H1 (cell line): ENCODE measurements at regions not wholly inside any gene's neighbourhood (a gene's known extent, or its start where the extent isn't known, plus 50 kb on each side); places are given as distances from the start of the nearest gene placed in this dataset.

Source experiments
- CTCF ChIA-PET: fragments of 300-600 bp; sonication (Branson Sonifier 250); formaldehyde crosslinking; loops from one replicate; lab custom pipeline; 2021; ENCODE audit not compliant: partially characterized antibody; lab: Charles Lee
- POLR2A ChIA-PET: fragments of 300-600 bp; sonication (Branson Sonifier 250); formaldehyde crosslinking; loops from one replicate; lab custom pipeline; 2021; ENCODE audit warnings: inconsistent platforms; ENCODE audit not compliant: partially characterized antibody; lab: Charles Lee
- DNase-seq, 2 experiments: peaks; one replicate each; pipeline versions ENCODE4 v3.0.0 to v3.0.0-alpha.2; 2010 to 2022; ENCODE audit warnings: low spot score in 2 of 2, low read depth in 1 of 2, mixed read lengths in 1 of 2
- FAIRE-seq: peaks from 2 replicates; lab custom pipeline; 2011; peaks lifted over from hg19 to GRCh38; lab: Jason Lieb, UNC
- H2AFZ ChIP-seq: 2 replicates; pipeline ENCODE4 v1.8.1; 2012; ENCODE audit warnings: low read length, inconsistent platforms
- H2AK5ac ChIP-seq: 2 replicates; pipeline ENCODE4 v1.6.1; 2013; ENCODE audit warnings: low read depth, low read length
- H2BK120ac ChIP-seq: replicated peaks from 2 replicates; pipeline ENCODE3; 2013; ENCODE audit warnings: low read depth, low read length, inconsistent platforms
- H2BK12ac ChIP-seq: 2 replicates; pipeline ENCODE4 v1.6.1; 2013; ENCODE audit warnings: low read depth, low read length
- H2BK15ac ChIP-seq: 2 replicates; pipeline ENCODE4 v1.6.1; 2013; ENCODE audit warnings: low read length
- H2BK20ac ChIP-seq: 2 replicates; pipeline ENCODE4 v1.6.1; 2013; ENCODE audit warnings: low read length
- H2BK5ac ChIP-seq: 2 replicates; pipeline ENCODE4 v1.6.1; 2013; ENCODE audit warnings: low read depth, low read length
- H3K14ac ChIP-seq: 2 replicates; pipeline ENCODE4 v1.6.1; 2013; ENCODE audit warnings: inconsistent platforms; ENCODE audit not compliant: insufficient read length
- H3K18ac ChIP-seq: 2 replicates; pipeline ENCODE4 v1.6.1; 2013; ENCODE audit warnings: low read length; ENCODE audit errors: extremely low read depth
- H3K23ac ChIP-seq: 2 replicates; pipeline ENCODE4 v1.6.1; 2013; ENCODE audit warnings: inconsistent platforms; ENCODE audit not compliant: insufficient read length
- H3K23me2 ChIP-seq: 2 replicates; pipeline ENCODE4 v1.6.1; 2013; ENCODE audit warnings: low read depth, low read length
- H3K27ac ChIP-seq: 2 replicates; pipeline ENCODE4 v1.6.1; 2011; ENCODE audit warnings: low read depth, low read length, inconsistent platforms
- H3K27me3 ChIP-seq, 4 experiments: replicated peaks in 1 of 4; 1 replicate in 1 of 4; 2 replicates in 3 of 4; pipeline versions ENCODE4 v1.6.1 to v1.8.1; 2011 to 2013; ENCODE audit warnings: low read length in 3 of 4, mild to moderate bottlenecking in 3 of 4, inconsistent platforms in 2 of 4, mixed read lengths in 2 of 4, moderate library complexity in 1 of 4; ENCODE audit not compliant: control insufficient read depth in 3 of 4, insufficient read depth in 3 of 4; ENCODE audit errors: extremely low read depth in 1 of 4
- H3K36me3 ChIP-seq, 4 experiments: 2 replicates each; pipeline versions ENCODE4 v1.6.1 to v1.8.1; 2011 to 2013; ENCODE audit warnings: mild to moderate bottlenecking in 4 of 4, low read length in 3 of 4, moderate library complexity in 2 of 4, control low read depth in 1 of 4, inconsistent platforms in 1 of 4; ENCODE audit not compliant: insufficient read depth in 4 of 4, control insufficient read depth in 2 of 4
- H3K4ac ChIP-seq: replicated peaks from 2 replicates; pipeline ENCODE3; 2013; ENCODE audit warnings: low read length, low read depth, mixed read lengths, inconsistent platforms; ENCODE audit not compliant: insufficient read length
- H3K4me1 ChIP-seq, 4 experiments: replicated peaks in 1 of 4; 1 replicate in 1 of 4; 2 replicates in 3 of 4; pipeline versions ENCODE4 v1.6.1 to v1.8.1; 2011 to 2013; ENCODE audit warnings: low read length in 3 of 4, inconsistent platforms in 2 of 4, mixed read lengths in 1 of 4; ENCODE audit not compliant: insufficient read depth in 4 of 4, control insufficient read depth in 3 of 4
- H3K4me2 ChIP-seq, 2 experiments: 2 replicates each; pipeline versions ENCODE4 v1.6.1 to v1.8.1; 2011 to 2013; ENCODE audit warnings: low read depth in 2 of 2, low read length in 2 of 2, control low read depth in 1 of 2, inconsistent platforms in 1 of 2, mild to moderate bottlenecking in 1 of 2; ENCODE audit not compliant: insufficient read depth in 1 of 2
- H3K4me3 ChIP-seq, 4 experiments: fragments of 200-600, 300-600 bp in 1 of 4; sonication (generic), shearing (Covaris generic), sonication (Bioruptor Twin) in 1 of 4; 2 replicates each; pipeline versions ENCODE4 v1.5.1 to v1.8.1; 2011 to 2016; ENCODE audit warnings: low read length in 4 of 4, low read depth in 3 of 4, control low read depth in 2 of 4, inconsistent platforms in 2 of 4, mild to moderate bottlenecking in 2 of 4, mixed read lengths in 1 of 4, moderate library complexity in 1 of 4; ENCODE audit not compliant: insufficient read depth in 2 of 4; ENCODE audit errors: extremely low read depth in 1 of 4
- H3K56ac ChIP-seq: replicated peaks from 2 replicates; pipeline ENCODE3; 2013; ENCODE audit warnings: low read depth, mild to moderate bottlenecking, mixed read lengths, low read length, inconsistent platforms; ENCODE audit not compliant: insufficient read length
- H3K79me1 ChIP-seq: 2 replicates; pipeline ENCODE4 v1.6.1; 2013; ENCODE audit warnings: low read depth, low read length, control low read depth
- H3K79me2 ChIP-seq, 2 experiments: 2 replicates each; pipeline versions ENCODE4 v1.6.1 to v1.8.1; 2012 to 2013; ENCODE audit warnings: low read length in 2 of 2, mild to moderate bottlenecking in 2 of 2, inconsistent platforms in 1 of 2; ENCODE audit not compliant: insufficient read depth in 2 of 2, control insufficient read depth in 1 of 2
- H3K9ac ChIP-seq, 4 experiments: replicated peaks in 1 of 4; 1 replicate in 1 of 4; 2 replicates in 3 of 4; pipeline versions ENCODE4 v1.6.1 to v1.8.1; 2011 to 2013; ENCODE audit warnings: low read depth in 3 of 4, low read length in 3 of 4, control low read depth in 2 of 4, mild to moderate bottlenecking in 2 of 4, moderate library complexity in 2 of 4, inconsistent platforms in 1 of 4; ENCODE audit errors: extremely low read depth in 1 of 4
- H3K9me3 ChIP-seq, 2 experiments: 2 replicates each; pipeline versions ENCODE4 v1.6.1 to v1.8.1; 2012 to 2013; ENCODE audit warnings: mild to moderate bottlenecking in 2 of 2, moderate library complexity in 2 of 2, control low read depth in 1 of 2, inconsistent platforms in 1 of 2, low read depth in 1 of 2, low read length in 1 of 2, mixed read lengths in 1 of 2; ENCODE audit not compliant: insufficient read depth in 2 of 2
- H4K20me1 ChIP-seq, 2 experiments: replicated peaks in 1 of 2; 2 replicates each; pipeline versions ENCODE3 to v1.8.1; 2011 to 2013; ENCODE audit warnings: inconsistent platforms in 2 of 2, low read length in 2 of 2, mild to moderate bottlenecking in 1 of 2; ENCODE audit not compliant: insufficient read depth in 2 of 2, control insufficient read depth in 1 of 2
- H4K5ac ChIP-seq: 2 replicates; pipeline ENCODE4 v1.6.1; 2013; ENCODE audit warnings: low read length, low read depth, mixed read lengths, inconsistent platforms; ENCODE audit not compliant: insufficient read length
- H4K8ac ChIP-seq: 2 replicates; pipeline ENCODE4 v1.8.0; 2013; ENCODE audit warnings: mild to moderate bottlenecking, moderate library complexity, low read length, inconsistent platforms; ENCODE audit not compliant: insufficient read depth; ENCODE audit errors: extremely low read depth
- H4K91ac ChIP-seq: replicated peaks from 2 replicates; pipeline ENCODE3; 2013; ENCODE audit warnings: low read length, mixed read lengths, inconsistent platforms; ENCODE audit not compliant: insufficient read length
- GABPA ChIP-seq: IDR thresholded peaks from 2 replicates; pipeline ENCODE4 v1.6.1; 2011; ENCODE audit warnings: mild to moderate bottlenecking, low read length, moderate library complexity, borderline replicate concordance; ENCODE audit not compliant: insufficient read depth
- RAD21 ChIP-seq, 2 experiments: IDR thresholded peaks in 1 of 2; conservative IDR thresholded peaks in 1 of 2; 2 replicates each; pipeline ENCODE4 v1.6.1; 2011; ENCODE audit warnings: low read depth in 2 of 2, low read length in 2 of 2, improper control_type of control experiment in 1 of 2, inconsistent platforms in 1 of 2, mild to moderate bottlenecking in 1 of 2, moderate library complexity in 1 of 2
- WGBS, 2 experiments: shearing (Covaris generic) in 1 of 2; methylation state at CpG; one replicate each; pipeline versions ENCODE4 v1.1.6 to v1.1.7; 2013 to 2015; ENCODE audit warnings: low lambda C conversion rate in 2 of 2, mixed read lengths in 2 of 2, inconsistent platforms in 1 of 2, low coverage in 1 of 2, missing lambda C conversion rate in 1 of 2; ENCODE audit not compliant: insufficient replicate concordance in 2 of 2, insufficient coverage in 1 of 2, insufficient read length in 1 of 2; ENCODE audit errors: extremely low coverage in 1 of 2, missing lambda C conversion rate in 1 of 2; 5-methylcytosine and 5-hydroxymethylcytosine counted together
- TF ChIP-seq, protein P1 (sequence below): IDR thresholded peaks from 2 replicates; pipeline ENCODE4 v1.6.1; 2012; ENCODE audit warnings: low read length, inconsistent platforms

DNA sequence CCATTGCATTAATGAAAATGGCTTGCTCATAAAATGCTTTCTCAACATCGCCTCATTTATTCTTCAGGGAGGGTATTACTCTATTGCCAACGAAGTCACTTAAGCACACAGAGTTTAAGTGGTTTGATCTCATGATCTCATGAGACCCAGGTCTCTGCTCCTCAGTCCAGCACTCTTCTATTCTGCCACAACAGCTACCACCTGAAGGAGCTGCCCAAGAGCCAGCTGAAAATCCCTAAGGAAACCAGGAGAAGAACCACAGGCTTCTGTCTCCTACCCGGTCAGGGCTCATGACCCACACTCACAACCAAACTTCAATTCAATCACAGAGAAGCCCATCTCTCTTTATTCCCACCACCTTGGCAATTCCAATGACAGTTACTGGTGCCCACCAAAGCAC is 85.5 kb upstream of the GPM6B start:
- POLR2A ChIA-PET, result interaction anchor here (1.4 kb wide), 1 partner anchor 32 kb away, joined by 3 read pairs; no protein-coding TSS in a partner anchor
- Histone ChIP-seq H3K79me2 (peaks cover 0 to 80% of the 10 kb centered on the region in 2 experiments; a peak in 3 of 4 replicates), H2AFZ (no peak overlapping the region), H3K4me3 (no peak overlapping the region), H3K36me3 (0 out of 8 replicates have a peak, but pooled peaks cover 0 to 2% (median 0%) of the 10 kb centered on the region in 4 experiments), H3K4me1 (peaks cover 0 to 13% (median under 1%) of the 10 kb centered on the region in 4 experiments; a peak in 1 of 7 replicates), H4K91ac (no peak overlapping the region), H2BK12ac (no peak overlapping the region), H3K27me3 (no peaks in the 10 kb centered on the region), H3K4me2 (no peak overlapping the region), H2BK5ac (no peak overlapping the region), H4K20me1 (no peaks in the 10 kb centered on the region), H2BK120ac (no peak overlapping the region), H3K79me1 (no peaks in the 10 kb centered on the region), H3K14ac (no peak overlapping the region), H3K4ac (no peak overlapping the region), H3K23ac (no peak overlapping the region), H4K8ac (no peak overlapping the region), H2BK15ac (no peak overlapping the region), H2AK5ac (no peak overlapping the region), H4K5ac (no peak overlapping the region), H3K9ac (no peak overlapping the region), H3K27ac (no peak overlapping the region)
- 85% methylated on average over 3 of the region's 3 CpGs; no CpG with 5 or more reads in 1 of the 2 experiments for WGBS, 2 experiments
- no peak for DNase-seq
- no peak for FAIRE-seq
- TF ChIP-seq GABPA (no peak), RAD21 (IDR thresholded peaks at IDR 0.05 in 1 of 2, conservative IDR thresholded peaks at IDR 0.05 in 1 of 2; ENCODE audit: low read depth in 2 of 2, low read length in 2 of 2) (peak in 1 of 2 experiments; percentile 30; a peak in 2 of 4 replicates)
- TF ChIP-seq, protein P1, sequence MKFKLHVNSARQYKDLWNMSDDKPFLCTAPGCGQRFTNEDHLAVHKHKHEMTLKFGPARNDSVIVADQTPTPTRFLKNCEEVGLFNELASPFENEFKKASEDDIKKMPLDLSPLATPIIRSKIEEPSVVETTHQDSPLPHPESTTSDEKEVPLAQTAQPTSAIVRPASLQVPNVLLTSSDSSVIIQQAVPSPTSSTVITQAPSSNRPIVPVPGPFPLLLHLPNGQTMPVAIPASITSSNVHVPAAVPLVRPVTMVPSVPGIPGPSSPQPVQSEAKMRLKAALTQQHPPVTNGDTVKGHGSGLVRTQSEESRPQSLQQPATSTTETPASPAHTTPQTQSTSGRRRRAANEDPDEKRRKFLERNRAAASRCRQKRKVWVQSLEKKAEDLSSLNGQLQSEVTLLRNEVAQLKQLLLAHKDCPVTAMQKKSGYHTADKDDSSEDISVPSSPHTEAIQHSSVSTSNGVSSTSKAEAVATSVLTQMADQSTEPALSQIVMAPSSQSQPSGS, result no peak
- TF ChIP-seq, all 59 proteins: peak for 1
- CTCF ChIA-PET, result interaction anchor here (0.6 kb wide), 1 partner anchor 153 kb away, joined by 6 read pairs; no protein-coding TSS in a partner anchor
- no peaks in the 10 kb centered on the region for H3K23me2 ChIP-seq
- no peaks in the 10 kb centered on the region for H3K9me3 ChIP-seq
- H2BK20ac ChIP-seq, result no peak overlapping the region
- no peak overlapping the region for H3K18ac ChIP-seq
- H3K56ac ChIP-seq, result no peak overlapping the region
